Skin epidermis (tissue), 12 donors: ENCODE measurements at regions not wholly inside any gene's neighbourhood (a gene's known extent, or its start where the extent isn't known, plus 50 kb on each side); places are given as distances from the start of the nearest gene placed in this dataset.
"Not testable (repeated sequence)": the region's sequence is repeated elsewhere in the genome, so short reads cannot be mapped to it uniquely, and the experiment has no call there.

Experiments used
- H3K27ac ChIP-seq, 21 experiments: fragments of 200-600 bp; sonication (generic) in 11 of 21; one replicate each; pipeline ENCODE4 v1.5.0; 2020; ENCODE audit warnings: mild to moderate bottlenecking in 3 of 21, inconsistent platforms in 2 of 21, moderate library complexity in 2 of 21
- H3K4me3 ChIP-seq, 7 experiments: fragments of 200-600 bp; sonication (generic) in 2 of 7; one replicate each; pipeline ENCODE4 v1.5.0; 2020; ENCODE audit warnings: inconsistent platforms in 2 of 7, mild to moderate bottlenecking in 2 of 7, moderate library complexity in 1 of 7

- not testable (repeated sequence) for H3K27ac ChIP-seq, H3K4me3 ChIP-seq
These were observed 68.7 kb downstream of the PRKAB2 start for GRCh38 chr1:147103416-147104155.

- H3K4me3 ChIP-seq = no peak overlapping the region
- H3K27ac ChIP-seq = no peak overlapping the region
These were observed 73.1 kb downstream of the PRKAB2 start for GRCh38 chr1:147099192-147099591.

GRCh38 chr1:147098338-147098973 is 73.8 kb downstream of the PRKAB2 start:
- H3K27ac ChIP-seq, H3K4me3 ChIP-seq: not testable (repeated sequence)

GRCh38 chr1:147095691-147096090 is 76.6 kb downstream of the PRKAB2 start:
- no peak overlapping the region for H3K27ac ChIP-seq
- H3K4me3 ChIP-seq = no peak overlapping the region

GRCh38 chr1:147091801-147092200 is 80.5 kb downstream of the PRKAB2 start:
- no peak overlapping the region for H3K4me3 ChIP-seq
- no peak overlapping the region for H3K27ac ChIP-seq

GRCh38 chr1:147089457-147089856 is 82.8 kb downstream of the PRKAB2 start:
- Histone ChIP-seq H3K27ac (no peak overlapping the region), H3K4me3 (no peak overlapping the region)

- Histone ChIP-seq H3K27ac (no peak overlapping the region), H3K4me3 (no peak overlapping the region)
These were observed 86.1 kb downstream of the PRKAB2 start for GRCh38 chr1:147086129-147086528.

- Histone ChIP-seq H3K27ac (peak overlapping the region; percentile 52 to 98 (median 87)), H3K4me3 (peak overlapping the region; percentile 29 to 50 (median 41))
These were observed 87.8 kb downstream of the PRKAB2 start for GRCh38 chr1:147084273-147085096.

GRCh38 chr1:147083919-147084272 is 88.4 kb downstream of the PRKAB2 start:
- H3K4me3 ChIP-seq = peak overlapping the region; percentile 29 to 50 (median 41)
- peak overlapping the region in 17 of 21 experiments; percentile 52 to 98 (median 87) for H3K27ac ChIP-seq

GRCh38 chr1:147080671-147081394 is 91.4 kb downstream of the PRKAB2 start:
- no peak overlapping the region for H3K27ac ChIP-seq
- no peak overlapping the region for H3K4me3 ChIP-seq

- peak overlapping the region in 3 of 7 experiments; percentile 8 to 12 (median 9) for H3K4me3 ChIP-seq
- H3K27ac ChIP-seq = no peak overlapping the region
These were observed 92.1 kb downstream of the PRKAB2 start for GRCh38 chr1:147080006-147080661.

GRCh38 chr1:147079400-147080005 is 92.8 kb downstream of the PRKAB2 start:
- Histone ChIP-seq H3K4me3 (peak overlapping the region in 3 of 7 experiments; percentile 8 to 12 (median 9)), H3K27ac (no peak overlapping the region)

- Histone ChIP-seq H3K27ac (no peak overlapping the region), H3K4me3 (no peak overlapping the region)
These were observed 93.5 kb downstream of the PRKAB2 start for GRCh38 chr1:147078606-147079399.

GRCh38 chr1:147077936-147078605 is 94.2 kb downstream of the PRKAB2 start:
- Histone ChIP-seq H3K4me3 (no peak overlapping the region), H3K27ac (no peak overlapping the region)

- Histone ChIP-seq H3K4me3 (no peak overlapping the region), H3K27ac (no peak overlapping the region)
These were observed 94.7 kb downstream of the PRKAB2 start for GRCh38 chr1:147077523-147077922.

GRCh38 chr1:147077081-147077480 is 95.2 kb downstream of the PRKAB2 start:
- Histone ChIP-seq H3K27ac (no peak overlapping the region), H3K4me3 (no peak overlapping the region)

- no peak overlapping the region for H3K4me3 ChIP-seq
- H3K27ac ChIP-seq = no peak overlapping the region
These were observed 95.8 kb downstream of the PRKAB2 start for GRCh38 chr1:147076442-147076841.
